Keratinocyte (primary cell): ENCODE measurements at regions not wholly inside any gene's neighbourhood (a gene's known extent, or its start where the extent isn't known, plus 50 kb on each side); places are given as distances from the start of the nearest gene placed in this dataset.

ENCODE experiments used
- DNase-seq: peaks from one replicate; pipeline ENCODE4 v3.0.0-alpha.2; 2011; ENCODE audit warnings: low read depth, missing footprints, low spot score
- FAIRE-seq: peaks from 2 replicates; lab custom pipeline; 2011; peaks lifted over from hg19 to GRCh38; lab: Jason Lieb, UNC
- H2AFZ ChIP-seq: 2 replicates; pipeline ENCODE4 v1.6.0; 2012; ENCODE audit warnings: low read length, control low read depth, inconsistent platforms; ENCODE audit not compliant: control insufficient read depth
- H3K27ac ChIP-seq: 2 replicates; pipeline ENCODE4 v1.5.1; 2011; ENCODE audit warnings: low read length; ENCODE audit not compliant: control insufficient read depth, insufficient read depth
- H3K27me3 ChIP-seq: 3 replicates; pipeline ENCODE4 v1.6.0; 2011; ENCODE audit warnings: low read length; ENCODE audit not compliant: control insufficient read depth, insufficient read depth; ENCODE audit errors: extremely low read depth
- H3K36me3 ChIP-seq, 2 experiments: 2 replicates in 1 of 2; 3 replicates in 1 of 2; pipeline ENCODE4 v1.5.1; 2011; ENCODE audit warnings: low read length in 2 of 2, mild to moderate bottlenecking in 1 of 2; ENCODE audit not compliant: control insufficient read depth in 2 of 2, insufficient read depth in 2 of 2; ENCODE audit errors: extremely low read depth in 1 of 2
- H3K4me1 ChIP-seq: 3 replicates; pipeline ENCODE4 v1.5.1; 2011; ENCODE audit warnings: low read length; ENCODE audit not compliant: control insufficient read depth, insufficient read depth; ENCODE audit errors: extremely low read depth
- H3K4me2 ChIP-seq: 3 replicates; pipeline ENCODE4 v1.6.0; 2011; ENCODE audit warnings: low read depth, low read length; ENCODE audit not compliant: control insufficient read depth, insufficient read depth; ENCODE audit errors: extremely low read depth
- H3K4me3 ChIP-seq, 3 experiments: fragments of 200-600 bp in 1 of 3; sonication (generic) in 1 of 3; 2 replicates in 2 of 3; 3 replicates in 1 of 3; pipeline ENCODE4 v1.5.1; 2011 to 2016; ENCODE audit warnings: low read length in 3 of 3, mild to moderate bottlenecking in 3 of 3, control low read depth in 2 of 3, inconsistent platforms in 1 of 3, low read depth in 1 of 3, mixed read lengths in 1 of 3, mixed run types in 1 of 3, moderate library complexity in 1 of 3; ENCODE audit not compliant: control insufficient read depth in 2 of 3, insufficient read depth in 2 of 3; ENCODE audit errors: extremely low read depth in 1 of 3
- H3K79me2 ChIP-seq: 2 replicates; pipeline ENCODE4 v1.6.0; 2012; ENCODE audit warnings: low read length; ENCODE audit not compliant: control insufficient read depth, insufficient read depth
- H3K9ac ChIP-seq: 3 replicates; pipeline ENCODE4 v1.6.0; 2011; ENCODE audit warnings: low read length; ENCODE audit not compliant: control insufficient read depth, insufficient read depth; ENCODE audit errors: extremely low read depth
- H3K9me1 ChIP-seq: 3 replicates; pipeline ENCODE4 v1.6.0; 2011; ENCODE audit warnings: low read length; ENCODE audit not compliant: control insufficient read depth, insufficient read depth; ENCODE audit errors: extremely low read depth
- H3K9me3 ChIP-seq: 2 replicates; pipeline ENCODE4 v1.5.1; 2012; ENCODE audit warnings: low read depth, low read length; ENCODE audit not compliant: control insufficient read depth
- H4K20me1 ChIP-seq: 3 replicates; pipeline ENCODE4 v1.6.0; 2011; ENCODE audit warnings: low read length; ENCODE audit not compliant: control insufficient read depth, insufficient read depth; ENCODE audit errors: extremely low read depth
- CTCF ChIP-seq, 3 experiments: IDR thresholded peaks in 1 of 3; conservative IDR thresholded peaks in 1 of 3; optimal IDR thresholded peaks in 1 of 3; 2 replicates in 2 of 3; 3 replicates in 1 of 3; pipeline versions ENCODE3 to v1.5.1; 2011; ENCODE audit warnings: low read length in 3 of 3, mild to moderate bottlenecking in 3 of 3, moderate library complexity in 2 of 3, control low read depth in 1 of 3, inconsistent platforms in 1 of 3; ENCODE audit not compliant: insufficient read depth in 2 of 3; ENCODE audit errors: extremely low read depth in 1 of 3
- EZH2 ChIP-seq: IDR thresholded peaks from one replicate; pipeline ENCODE4 v1.6.1; 2012; ENCODE audit warnings: inconsistent platforms, mild to moderate bottlenecking, low read length, moderate library complexity
- dilution Hi-C: fragments of 300-500 bp; cut with MboI; formaldehyde crosslinking; loops from one replicate; pipeline ENCODE4 v1.7.0; 2020; ENCODE audit warnings: low sequenced_read_pairs; ENCODE audit not compliant: extremely low pct_ligation_motif_present

GRCh38 chr1:56439610-56440264, 139.6 kb downstream of the PLPP3 start:
- Histone ChIP-seq H3K27ac (no peak overlapping the region), H2AFZ (no peak overlapping the region), H3K4me1 (no peaks in the 10 kb centered on the region), H3K36me3 (no peaks in the 10 kb centered on the region), H3K4me2 (no peak overlapping the region), H3K9me3 (no peaks in the 10 kb centered on the region), H3K4me3 (no peak overlapping the region), H3K9ac (no peak overlapping the region), H3K9me1 (no peaks in the 10 kb centered on the region), H3K27me3 (peaks cover 5% of the 10 kb centered on the region), H3K79me2 (no peaks in the 10 kb centered on the region), H4K20me1 (no peaks in the 10 kb centered on the region)
- FAIRE-seq, result no peak
- dilution Hi-C loops, result no loop called here
- no peak for TF ChIP-seq EZH2
- TF ChIP-seq CTCF (optimal IDR thresholded peaks at IDR 0.05 in 1 of 3, IDR thresholded peaks at IDR 0.05 in 1 of 3, conservative IDR thresholded peaks at IDR 0.05 in 1 of 3; ENCODE audit: extremely low read depth in 1 of 3, insufficient read depth in 2 of 3, low read length in 3 of 3), result no peak
- DNase-seq, result no peak

DNA sequence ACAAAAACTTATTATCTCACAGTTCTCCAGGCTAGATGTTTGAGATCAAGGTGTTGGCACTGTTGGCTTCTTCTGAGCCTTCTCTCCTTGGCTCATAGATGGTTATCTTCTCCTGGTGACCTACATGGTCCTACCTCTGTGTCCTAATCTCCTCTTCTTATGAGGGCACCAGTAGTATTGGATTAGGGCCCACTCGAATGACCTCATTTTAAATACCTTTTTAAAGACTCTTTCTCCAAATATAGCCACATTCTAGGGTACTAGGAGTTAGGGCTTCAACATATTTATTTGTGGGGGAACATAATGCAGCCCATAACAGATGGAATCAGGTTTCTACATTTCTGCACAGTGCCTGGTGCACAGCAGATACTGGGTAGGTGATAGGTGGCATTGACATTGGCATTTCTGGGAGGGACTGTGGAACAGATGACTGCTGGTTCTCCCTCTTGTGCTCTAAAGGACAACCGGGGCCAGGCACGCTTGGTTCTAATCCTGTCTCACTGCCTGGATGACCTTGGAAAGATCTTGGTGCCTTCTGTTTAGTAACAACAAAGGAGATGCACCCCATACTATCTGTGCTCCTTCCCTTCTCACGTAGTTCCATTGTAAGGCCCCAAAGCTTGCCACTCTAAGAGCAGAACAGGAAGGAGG, 140.3 kb downstream of the PLPP3 start:
- H3K4me3 ChIP-seq, result no peak overlapping the region
- no peak overlapping the region for H2AFZ ChIP-seq
- DNase-seq (no peak), FAIRE-seq (no peak)
- no peak overlapping the region for H3K9ac ChIP-seq
- H4K20me1 ChIP-seq, result no peaks in the 10 kb centered on the region
- no peak overlapping the region for H3K27ac ChIP-seq
- no peaks in the 10 kb centered on the region for H3K36me3 ChIP-seq
- dilution Hi-C loops, result no loop called here
- H3K27me3 ChIP-seq, result peaks cover 5% of the 10 kb centered on the region
- no peak overlapping the region for H3K4me2 ChIP-seq
- H3K9me1 ChIP-seq, result no peaks in the 10 kb centered on the region
- no peaks in the 10 kb centered on the region for H3K4me1 ChIP-seq
- no peak for TF ChIP-seq CTCF (optimal IDR thresholded peaks at IDR 0.05 in 1 of 3, IDR thresholded peaks at IDR 0.05 in 1 of 3, conservative IDR thresholded peaks at IDR 0.05 in 1 of 3; ENCODE audit: extremely low read depth in 1 of 3, insufficient read depth in 2 of 3, low read length in 3 of 3)
- TF ChIP-seq EZH2, result no peak
- no peaks in the 10 kb centered on the region for H3K9me3 ChIP-seq
- no peaks in the 10 kb centered on the region for H3K79me2 ChIP-seq
